Skin epidermis (tissue), 12 donors: ENCODE measurements at regions not wholly inside any gene's neighbourhood (a gene's known extent, or its start where the extent isn't known, plus 50 kb on each side); places are given as distances from the start of the nearest gene placed in this dataset.

ENCODE experiments used
- H3K27ac ChIP-seq, 21 experiments: fragments of 200-600 bp; sonication (generic) in 11 of 21; one replicate each; pipeline ENCODE4 v1.5.0; 2020; ENCODE audit warnings: mild to moderate bottlenecking in 3 of 21, inconsistent platforms in 2 of 21, moderate library complexity in 2 of 21
- H3K4me3 ChIP-seq, 7 experiments: fragments of 200-600 bp; sonication (generic) in 2 of 7; one replicate each; pipeline ENCODE4 v1.5.0; 2020; ENCODE audit warnings: inconsistent platforms in 2 of 7, mild to moderate bottlenecking in 2 of 7, moderate library complexity in 1 of 7

- no peak overlapping the region for H3K4me3 ChIP-seq
- H3K27ac ChIP-seq = no peak overlapping the region
These were observed 192.9 kb downstream of the SEC23A start for GRCh38 chr14:38910092-38910491.

- H3K27ac ChIP-seq = no peak overlapping the region
- no peak overlapping the region for H3K4me3 ChIP-seq
These were observed 198.1 kb downstream of the SEC23A start for GRCh38 chr14:38904959-38905358.

GRCh38 chr14:38901791-38902190, 201.2 kb downstream of the SEC23A start:
- Histone ChIP-seq H3K27ac (no peak overlapping the region), H3K4me3 (no peak overlapping the region)

GRCh38 chr14:38900887-38901286, 202.1 kb downstream of the SEC23A start:
- no peak overlapping the region for H3K4me3 ChIP-seq
- no peak overlapping the region for H3K27ac ChIP-seq

- Histone ChIP-seq H3K27ac (no peak overlapping the region), H3K4me3 (no peak overlapping the region)
These were observed 215.3 kb downstream of the SEC23A start for GRCh38 chr14:38887696-38888095.

- no peak overlapping the region for H3K4me3 ChIP-seq
- H3K27ac ChIP-seq = no peak overlapping the region
These were observed 218.9 kb downstream of the SEC23A start for GRCh38 chr14:38884109-38884508.

GRCh38 chr14:38883127-38883526, 219.9 kb downstream of the SEC23A start:
- Histone ChIP-seq H3K4me3 (no peak overlapping the region), H3K27ac (no peak overlapping the region)

GRCh38 chr14:38882533-38882932, 220.5 kb downstream of the SEC23A start:
- Histone ChIP-seq H3K4me3 (no peak overlapping the region), H3K27ac (no peak overlapping the region)

- Histone ChIP-seq H3K27ac (peak overlapping the region in 1 of 21 experiments; percentile 14), H3K4me3 (no peak overlapping the region)
These were observed 222.2 kb downstream of the SEC23A start for GRCh38 chr14:38880643-38881524.

GRCh38 chr14:38877744-38878388, 225.2 kb downstream of the SEC23A start:
- no peak overlapping the region for H3K4me3 ChIP-seq
- H3K27ac ChIP-seq = peak overlapping the region in 1 of 21 experiments; percentile 8

- Histone ChIP-seq H3K27ac (no peak overlapping the region), H3K4me3 (no peak overlapping the region)
These were observed 228.3 kb downstream of the SEC23A start for GRCh38 chr14:38874721-38875120.

- Histone ChIP-seq H3K4me3 (no peak overlapping the region), H3K27ac (peak overlapping the region in 1 of 21 experiments; percentile 6)
These were observed 229.0 kb downstream of the SEC23A start for GRCh38 chr14:38873941-38874612.

GRCh38 chr14:38870296-38870836, 232.7 kb downstream of the SEC23A start:
- Histone ChIP-seq H3K4me3 (no peak overlapping the region), H3K27ac (no peak overlapping the region)

- no peak overlapping the region for H3K27ac ChIP-seq
- no peak overlapping the region for H3K4me3 ChIP-seq
These were observed 234.4 kb downstream of the SEC23A start for GRCh38 chr14:38868399-38869290.

- H3K4me3 ChIP-seq = no peak overlapping the region
- no peak overlapping the region for H3K27ac ChIP-seq
These were observed 235.4 kb downstream of the SEC23A start for GRCh38 chr14:38867561-38868150.

GRCh38 chr14:38866461-38866860, 236.6 kb downstream of the SEC23A start:
- H3K4me3 ChIP-seq = no peak overlapping the region
- no peak overlapping the region for H3K27ac ChIP-seq

GRCh38 chr14:38862366-38862765, 240.7 kb downstream of the SEC23A start:
- Histone ChIP-seq H3K27ac (no peak overlapping the region), H3K4me3 (no peak overlapping the region)

GRCh38 chr14:38860530-38860929, 242.5 kb downstream of the SEC23A start:
- H3K27ac ChIP-seq = no peak overlapping the region
- H3K4me3 ChIP-seq = no peak overlapping the region

- Histone ChIP-seq H3K4me3 (no peak overlapping the region), H3K27ac (no peak overlapping the region)
These were observed 246.2 kb downstream of the SEC23A start for GRCh38 chr14:38856798-38857197.
